CD14-positive monocyte (primary cell): ENCODE measurements at regions not wholly inside any gene's neighbourhood (a gene's known extent, or its start where the extent isn't known, plus 50 kb on each side); places are given as distances from the start of the nearest gene placed in this dataset.

Experiments
- DNase-seq, 3 donors: peaks; one replicate each; pipeline ENCODE4 v3.0.0-alpha.2; 2011 to 2022
- H2AFZ ChIP-seq: 2 replicates; pipeline ENCODE4 v1.6.0; 2012; ENCODE audit warnings: mild to moderate bottlenecking, low read depth, low read length, inconsistent platforms; ENCODE audit not compliant: insufficient read depth, poor library complexity, severe bottlenecking
- H3K27ac ChIP-seq, 2 donors: 1 replicate in 1 of 2; 2 replicates in 1 of 2; pipeline ENCODE4 v1.5.1; 2012 to 2013; ENCODE audit warnings: low read length in 2 of 2, control low read depth in 1 of 2, inconsistent platforms in 1 of 2, low read depth in 1 of 2, mild to moderate bottlenecking in 1 of 2
- H3K27me3 ChIP-seq, 2 donors: one replicate each; pipeline versions ENCODE4 v1.6.0 to v1.6.1; 2011 to 2013; ENCODE audit warnings: low read length in 2 of 2; ENCODE audit not compliant: control insufficient read depth in 2 of 2, insufficient read depth in 2 of 2
- H3K36me3 ChIP-seq, 2 donors: replicated peaks in 1 of 2; 1 replicate in 1 of 2; 2 replicates in 1 of 2; pipeline versions ENCODE4 v1.5.1 to v1.6.1; 2012 to 2013; ENCODE audit warnings: low read length in 2 of 2, control low read depth in 1 of 2, inconsistent platforms in 1 of 2, mild to moderate bottlenecking in 1 of 2; ENCODE audit not compliant: insufficient read depth in 2 of 2, control insufficient read depth in 1 of 2
- H3K4me1 ChIP-seq, 2 donors: 1 replicate in 1 of 2; 2 replicates in 1 of 2; pipeline versions ENCODE4 v1.5.1 to v1.6.1; 2012 to 2013; ENCODE audit warnings: low read length in 2 of 2, control low read depth in 1 of 2, inconsistent platforms in 1 of 2, mild to moderate bottlenecking in 1 of 2, moderate library complexity in 1 of 2; ENCODE audit not compliant: insufficient read depth in 2 of 2, control insufficient read depth in 1 of 2
- H3K4me2 ChIP-seq: replicated peaks from 2 replicates; pipeline ENCODE3; 2012; ENCODE audit warnings: low read length, moderate library complexity, mild to moderate bottlenecking; ENCODE audit not compliant: poor library complexity, severe bottlenecking; ENCODE audit errors: extremely low read depth
- H3K4me3 ChIP-seq, 3 experiments: fragments of 200-600 bp in 1 of 3; sonication (generic) in 1 of 3; replicated peaks in 1 of 3; 1 replicate in 2 of 3; 2 replicates in 1 of 3; pipeline ENCODE4 v1.5.1; 2011 to 2013; ENCODE audit warnings: low read length in 3 of 3, mild to moderate bottlenecking in 3 of 3, control low read depth in 2 of 3, low read depth in 2 of 3, inconsistent platforms in 1 of 3, moderate library complexity in 1 of 3
- H3K79me2 ChIP-seq: 2 replicates; pipeline ENCODE4 v1.6.0; 2012; ENCODE audit warnings: mild to moderate bottlenecking, control low read depth, inconsistent platforms, low read length, moderate library complexity; ENCODE audit not compliant: insufficient read depth
- H3K9ac ChIP-seq: 2 replicates; pipeline ENCODE4 v1.6.0; 2017; ENCODE audit warnings: low read length, mild to moderate bottlenecking; ENCODE audit not compliant: insufficient read depth, poor library complexity, severe bottlenecking
- H3K9me3 ChIP-seq, 2 donors: replicated peaks in 1 of 2; 1 replicate in 1 of 2; 2 replicates in 1 of 2; pipeline versions ENCODE4 v1.5.1 to v1.6.1; 2012 to 2013; ENCODE audit warnings: low read length in 2 of 2, control low read depth in 1 of 2; ENCODE audit not compliant: control insufficient read depth in 1 of 2, insufficient read depth in 1 of 2
- H4K20me1 ChIP-seq: 2 replicates; pipeline ENCODE4 v1.6.0; 2012; ENCODE audit warnings: mild to moderate bottlenecking, low read length, control low read depth, moderate library complexity; ENCODE audit not compliant: insufficient read depth
- H3K27ac Mint-ChIP-seq, 7 donors: one replicate each; pipeline ENCODE4 v1.8.0; 2020; ENCODE audit warnings: mild to moderate bottlenecking in 7 of 7, mixed read lengths in 7 of 7, moderate library complexity in 6 of 7, inconsistent platforms in 2 of 7
- H3K27me3 Mint-ChIP-seq, 3 donors: one replicate each; pipeline ENCODE4 v1.8.0; 2021 to 2022; ENCODE audit warnings: low read depth in 3 of 3, mild to moderate bottlenecking in 3 of 3, mixed read lengths in 3 of 3, moderate library complexity in 3 of 3, inconsistent platforms in 1 of 3
- H3K36me3 Mint-ChIP-seq, 2 donors: one replicate each; pipeline ENCODE4 v1.8.0; 2020; ENCODE audit warnings: mixed read lengths in 2 of 2, inconsistent platforms in 1 of 2, mild to moderate bottlenecking in 1 of 2
- H3K4me1 Mint-ChIP-seq: one replicate; pipeline ENCODE4 v1.8.0; 2020; ENCODE audit warnings: mild to moderate bottlenecking, mixed read lengths
- H3K4me3 Mint-ChIP-seq, 2 donors: one replicate each; pipeline ENCODE4 v1.8.0; 2020; ENCODE audit warnings: mild to moderate bottlenecking in 2 of 2, mixed read lengths in 2 of 2, moderate library complexity in 1 of 2
- H3K9me3 Mint-ChIP-seq, 7 donors: one replicate each; pipeline ENCODE4 v1.8.0; 2020 to 2022; ENCODE audit warnings: mixed read lengths in 7 of 7, mild to moderate bottlenecking in 6 of 7, moderate library complexity in 6 of 7, inconsistent platforms in 2 of 7
- WGBS: methylation state at CpG from one replicate; pipeline ENCODE4 v1.1.5; 2013; ENCODE audit warnings: missing lambda C conversion rate; ENCODE audit not compliant: insufficient coverage; 5-methylcytosine and 5-hydroxymethylcytosine counted together
- intact Hi-C, 2 donors: fragments of 100-400 bp; cut with micrococcal nuclease; formaldehyde crosslinking; loops; one replicate each; pipeline versions ENCODE4 v1.15.0 to v1.15.1; 2023
- TF ChIP-seq, protein P1 (sequence below): fragments of 200-600 bp; IDR thresholded peaks from one replicate; pipeline ENCODE4 v1.8.0; 2022; ENCODE audit warnings: antibody characterized with exemption, mild to moderate bottlenecking

GRCh38 chr3:193087336-193087735 is 153.7 kb upstream of the PLAAT1 start:
- no peak for DNase-seq
- intact Hi-C loops: no loop called here
- H3K9me3 Mint-ChIP-seq: peaks cover 0 to 7% (median 2%) of the 10 kb centered on the region in 7 donors
- no peak overlapping the region for H3K27ac Mint-ChIP-seq
- H3K27ac ChIP-seq: no peak overlapping the region
- H3K27me3 ChIP-seq: no peaks in the 10 kb centered on the region
- no peaks in the 10 kb centered on the region for H3K79me2 ChIP-seq
- no peaks in the 10 kb centered on the region for H3K9me3 ChIP-seq
- H3K4me1 ChIP-seq: no peaks in the 10 kb centered on the region
- no peaks in the 10 kb centered on the region for H4K20me1 ChIP-seq
- no peaks in the 10 kb centered on the region for H3K36me3 ChIP-seq
- no peaks in the 10 kb centered on the region for H3K36me3 Mint-ChIP-seq
- WGBS: 100% methylated on average over 2 of the region's 3 CpGs
- H3K27me3 Mint-ChIP-seq: no peaks in the 10 kb centered on the region
- H3K4me1 Mint-ChIP-seq: no peaks in the 10 kb centered on the region
- no peak overlapping the region for H3K9ac ChIP-seq
- no peak overlapping the region for H2AFZ ChIP-seq
- no peak overlapping the region for H3K4me3 ChIP-seq
- no peak overlapping the region for H3K4me3 Mint-ChIP-seq
- TF ChIP-seq, protein P1, sequence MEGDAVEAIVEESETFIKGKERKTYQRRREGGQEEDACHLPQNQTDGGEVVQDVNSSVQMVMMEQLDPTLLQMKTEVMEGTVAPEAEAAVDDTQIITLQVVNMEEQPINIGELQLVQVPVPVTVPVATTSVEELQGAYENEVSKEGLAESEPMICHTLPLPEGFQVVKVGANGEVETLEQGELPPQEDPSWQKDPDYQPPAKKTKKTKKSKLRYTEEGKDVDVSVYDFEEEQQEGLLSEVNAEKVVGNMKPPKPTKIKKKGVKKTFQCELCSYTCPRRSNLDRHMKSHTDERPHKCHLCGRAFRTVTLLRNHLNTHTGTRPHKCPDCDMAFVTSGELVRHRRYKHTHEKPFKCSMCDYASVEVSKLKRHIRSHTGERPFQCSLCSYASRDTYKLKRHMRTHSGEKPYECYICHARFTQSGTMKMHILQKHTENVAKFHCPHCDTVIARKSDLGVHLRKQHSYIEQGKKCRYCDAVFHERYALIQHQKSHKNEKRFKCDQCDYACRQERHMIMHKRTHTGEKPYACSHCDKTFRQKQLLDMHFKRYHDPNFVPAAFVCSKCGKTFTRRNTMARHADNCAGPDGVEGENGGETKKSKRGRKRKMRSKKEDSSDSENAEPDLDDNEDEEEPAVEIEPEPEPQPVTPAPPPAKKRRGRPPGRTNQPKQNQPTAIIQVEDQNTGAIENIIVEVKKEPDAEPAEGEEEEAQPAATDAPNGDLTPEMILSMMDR: no peak
- H3K4me2 ChIP-seq: no peak overlapping the region

DNA sequence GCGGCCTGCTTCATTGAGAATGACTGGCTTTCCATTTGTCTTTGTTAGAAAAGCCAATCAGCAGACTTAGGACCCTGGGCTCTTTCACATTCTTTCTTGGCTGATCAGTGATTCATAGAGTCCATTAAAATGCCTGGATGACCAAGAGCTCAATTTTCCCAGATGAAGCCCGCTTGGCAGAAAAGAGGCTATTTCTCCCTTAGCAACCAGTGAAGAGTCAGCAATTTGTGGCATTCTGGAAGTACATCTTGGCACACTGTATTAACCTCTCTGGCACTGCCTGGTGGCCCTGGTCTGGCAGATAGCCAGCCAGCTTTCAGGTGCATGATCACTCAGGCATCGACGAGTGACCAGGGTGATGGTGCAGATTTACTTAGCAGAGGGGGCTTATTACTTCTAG is 145.7 kb upstream of the PLAAT1 start:
- H3K79me2 ChIP-seq: no peaks in the 10 kb centered on the region
- H3K4me3 ChIP-seq: no peak overlapping the region
- no peak overlapping the region for H3K4me2 ChIP-seq
- WGBS: 94% methylated on average over 4 of the region's 4 CpGs
- intact Hi-C loops: no loop called here
- Mint-ChIP-seq H3K27me3 (no peaks in the 10 kb centered on the region), H3K4me1 (no peaks in the 10 kb centered on the region), H3K27ac (no peak overlapping the region), H3K9me3 (peaks cover 0 to 5% (median 1%) of the 10 kb centered on the region in 7 donors), H3K4me3 (no peak overlapping the region), H3K36me3 (no peaks in the 10 kb centered on the region)
- H3K27ac ChIP-seq: no peak overlapping the region
- H3K36me3 ChIP-seq: no peaks in the 10 kb centered on the region
- no peaks in the 10 kb centered on the region for H4K20me1 ChIP-seq
- no peak overlapping the region for H2AFZ ChIP-seq
- H3K27me3 ChIP-seq: no peaks in the 10 kb centered on the region
- no peak for DNase-seq
- TF ChIP-seq, protein P1: no peak
- H3K9me3 ChIP-seq: no peaks in the 10 kb centered on the region
- no peaks in the 10 kb centered on the region for H3K4me1 ChIP-seq
- H3K9ac ChIP-seq: no peak overlapping the region
